ENCODE measurements at regions not wholly inside any gene's neighbourhood (a gene's known extent, or its start where the extent isn't known, plus 50 kb on each side); places are given as distances from the start of the nearest gene placed in this dataset.
"Not testable (repeated sequence)": the region's sequence is repeated elsewhere in the genome, so short reads cannot be mapped to it uniquely, and the experiment has no call there.

GRCh38 chr15:85258062-85258445, 122.3 kb upstream of the AKAP13 start:
- TF ChIP-seq EP300 (IDR thresholded peaks at IDR 0.05; ENCODE audit: low read depth); CTCF (IDR thresholded peaks at IDR 0.05): not testable (repeated sequence)
